ENCODE measurements at regions not wholly inside any gene's neighbourhood (a gene's known extent, or its start where the extent isn't known, plus 50 kb on each side); places are given as distances from the start of the nearest gene placed in this dataset.

- no peak for TF ChIP-seq CTCF (IDR thresholded peaks at IDR 0.05; ENCODE audit: unreplicated experiment)
- no TSS peak for BruUV-seq (replicated peaks)
- intact Hi-C loops (cut with micrococcal nuclease; ENCODE audit: unreplicated experiment) = no loop called here
- H3K27ac Mint-ChIP-seq (ENCODE audit: unreplicated experiment) = no peak overlapping the region
- peaks cover 4% of the 10 kb centered on the region for H3K9me3 Mint-ChIP-seq (ENCODE audit: low read depth, unreplicated experiment)
- H3K36me3 Mint-ChIP-seq (ENCODE audit: insufficient read depth, unreplicated experiment) = peaks cover 14% of the 10 kb centered on the region
- H3K4me1 Mint-ChIP-seq (ENCODE audit: low read depth, unreplicated experiment) = peaks cover 56% of the 10 kb centered on the region
- H3K27me3 Mint-ChIP-seq (ENCODE audit: unreplicated experiment) = no peaks in the 10 kb centered on the region
- DNase-seq = no peak
- H3K4me3 Mint-ChIP-seq (ENCODE audit: low read depth, unreplicated experiment) = no peak overlapping the region
- CTCF ChIA-PET = interaction anchor here (0.6 kb wide), 1 partner anchor 745 kb away, joined by 6 read pairs; no protein-coding TSS in a partner anchor
These were observed 59.8 kb upstream of the GNG12 start for GRCh38 chr1:67893126-67893495.

- peaks cover 51% of the 10 kb centered on the region for H3K4me1 Mint-ChIP-seq (ENCODE audit: low read depth, unreplicated experiment)
- H3K27me3 Mint-ChIP-seq (ENCODE audit: unreplicated experiment) = no peaks in the 10 kb centered on the region
- TF ChIP-seq CTCF (IDR thresholded peaks at IDR 0.05; ENCODE audit: unreplicated experiment) = no peak
- peaks cover 9% of the 10 kb centered on the region for H3K36me3 Mint-ChIP-seq (ENCODE audit: insufficient read depth, unreplicated experiment)
- peaks cover 4% of the 10 kb centered on the region for H3K9me3 Mint-ChIP-seq (ENCODE audit: low read depth, unreplicated experiment)
- H3K27ac Mint-ChIP-seq (ENCODE audit: unreplicated experiment) = no peak overlapping the region
- intact Hi-C loops (cut with micrococcal nuclease; ENCODE audit: unreplicated experiment) = no loop called here
- BruUV-seq (replicated peaks) = no TSS peak
- H3K4me3 Mint-ChIP-seq (ENCODE audit: low read depth, unreplicated experiment) = no peak overlapping the region
- no peak for DNase-seq
- CTCF ChIA-PET = interaction anchor here (0.6 kb wide), 1 partner anchor 745 kb away, joined by 6 read pairs; no protein-coding TSS in a partner anchor
These were observed 59.3 kb upstream of the GNG12 start for GRCh38 chr1:67892476-67893125.

- no TSS peak for BruUV-seq (replicated peaks)
- CTCF ChIA-PET = no interaction called here
- Mint-ChIP-seq H3K4me3 (ENCODE audit: low read depth, unreplicated experiment) (no peak overlapping the region), H3K36me3 (ENCODE audit: insufficient read depth, unreplicated experiment) (peaks cover 6% of the 10 kb centered on the region), H3K4me1 (ENCODE audit: low read depth, unreplicated experiment) (peaks cover 33% of the 10 kb centered on the region), H3K27ac (ENCODE audit: unreplicated experiment) (no peak overlapping the region), H3K27me3 (ENCODE audit: unreplicated experiment) (no peaks in the 10 kb centered on the region), H3K9me3 (ENCODE audit: low read depth, unreplicated experiment) (peaks cover 4% of the 10 kb centered on the region)
- no peak for DNase-seq
- intact Hi-C loops (cut with micrococcal nuclease; ENCODE audit: unreplicated experiment) = no loop called here
- no peak for TF ChIP-seq CTCF (IDR thresholded peaks at IDR 0.05; ENCODE audit: unreplicated experiment)
These were observed 57.6 kb upstream of the GNG12 start for GRCh38 chr1:67890857-67891256.

- Mint-ChIP-seq H3K4me1 (ENCODE audit: low read depth, unreplicated experiment) (peaks cover 32% of the 10 kb centered on the region), H3K36me3 (ENCODE audit: insufficient read depth, unreplicated experiment) (peaks cover 6% of the 10 kb centered on the region), H3K4me3 (ENCODE audit: low read depth, unreplicated experiment) (no peak overlapping the region), H3K9me3 (ENCODE audit: low read depth, unreplicated experiment) (peaks cover 4% of the 10 kb centered on the region), H3K27ac (ENCODE audit: unreplicated experiment) (peak overlapping the region; percentile 45), H3K27me3 (ENCODE audit: unreplicated experiment) (no peaks in the 10 kb centered on the region)
- CTCF ChIA-PET = interaction anchor here (1.3 kb wide), 1 partner anchor 222 kb away, joined by 3 read pairs; no protein-coding TSS in a partner anchor
- intact Hi-C loops (cut with micrococcal nuclease; ENCODE audit: unreplicated experiment) = no loop called here
- no TSS peak for BruUV-seq (replicated peaks)
- peak; percentile 68 for DNase-seq
- TF ChIP-seq CTCF (IDR thresholded peaks at IDR 0.05; ENCODE audit: unreplicated experiment) = no peak
These were observed 56.8 kb upstream of the GNG12 start for GRCh38 chr1:67889953-67890567.
